GM12892 (cell line): ENCODE measurements at regions not wholly inside any gene's neighbourhood (a gene's known extent, or its start where the extent isn't known, plus 50 kb on each side); places are given as distances from the start of the nearest gene placed in this dataset.

Experiments
- POLR2AphosphoS5 ChIP-seq: IDR thresholded peaks from 2 replicates; pipeline ENCODE4 v1.6.1; 2011; ENCODE audit warnings: low read depth, low read length, control low read depth
- TAF1 ChIP-seq: IDR thresholded peaks from 2 replicates; pipeline ENCODE4 v1.6.1; 2011; ENCODE audit warnings: low read depth, mild to moderate bottlenecking, control low read depth, low read length, borderline replicate concordance

- no peak for TF ChIP-seq TAF1
- no peak for TF ChIP-seq POLR2AphosphoS5
Observed at GRCh38 chr20:61146023-61146422, 106.0 kb upstream of the CDH4 start.
